HCT116 (cell line): ENCODE measurements at regions not wholly inside any gene's neighbourhood (a gene's known extent, or its start where the extent isn't known, plus 50 kb on each side); places are given as distances from the start of the nearest gene placed in this dataset.

Experiments
- ATAC-seq: fragments of 200-7000 bp; cut with Tn5 transposase; 2 replicates; pipeline ENCODE4 v1.9.1; 2020; ENCODE audit warnings: mild to moderate bottlenecking, moderate library complexity
- BruUV-seq: library from RNA; stranded (reverse); fragments of 400-500 nt; replicated peaks from 2 replicates; lab custom pipeline; 2021; lab: Mats Ljungman, UMichigan
- CTCF ChIA-PET: fragments of 300-600 bp; sonication (Branson Sonifier 250); formaldehyde crosslinking; loops from one replicate; lab custom pipeline; 2021; ENCODE audit warnings: antibody characterized with exemption; lab: Charles Lee
- POLR2A ChIA-PET: fragments of 300-600, 350-600 bp; sonication (Branson Sonifier 250); formaldehyde crosslinking; loops from one replicate; lab custom pipeline; 2021; ENCODE audit warnings: antibody characterized with exemption; lab: Charles Lee
- RAD21 ChIA-PET, 2 experiments: fragments of 300-600 bp; sonication (Branson Sonifier 250); formaldehyde crosslinking; loops; one replicate each; lab custom pipeline; 2023; ENCODE audit warnings: low total read pairs in 2 of 2; ENCODE audit not compliant: uncharacterized antibody in 2 of 2, unreplicated experiment in 2 of 2, low non-redundant PET in 1 of 2; lab: Charles Lee
- DNase-seq: peaks from one replicate; pipeline ENCODE4 v3.0.0-alpha.2; 2010; ENCODE audit warnings: low read depth, low spot score
- H2AFZ ChIP-seq: fragments of 200-600 bp; shearing (Covaris generic), sonication (generic); 2 replicates; pipeline ENCODE4 v1.6.1; 2017; ENCODE audit warnings: low read depth, mixed run types, mixed read lengths, antibody characterized with exemption, low read length; ENCODE audit not compliant: poor library complexity, severe bottlenecking
- H3K27ac ChIP-seq: 2 replicates; pipeline ENCODE4 v1.5.1; 2012; ENCODE audit warnings: low read depth, low read length
- H3K27me3 ChIP-seq: fragments of 200-600 bp; sonication (generic); 2 replicates; pipeline ENCODE4 v1.6.1; 2016; ENCODE audit warnings: mixed run types, low read length, mixed read lengths; ENCODE audit not compliant: insufficient read depth
- H3K36me3 ChIP-seq, 2 experiments: fragments of 200-500 bp in 1 of 2; fragments of 200-600 bp in 1 of 2; sonication (Bioruptor generic) in 1 of 2; sonication (generic) in 1 of 2; 2 replicates each; pipeline versions ENCODE4 v1.5.1 to v1.6.1; 2014 to 2016; ENCODE audit warnings: low read length in 2 of 2, inconsistent platforms in 1 of 2, mixed read lengths in 1 of 2, mixed run types in 1 of 2; ENCODE audit not compliant: insufficient read depth in 2 of 2, control insufficient read depth in 1 of 2
- H3K4me1 ChIP-seq, 2 experiments: fragments of 200-600 bp in 1 of 2; sonication (generic) in 1 of 2; 2 replicates each; pipeline versions ENCODE4 v1.5.1 to v1.6.1; 2012 to 2017; ENCODE audit warnings: low read length in 2 of 2, inconsistent platforms in 1 of 2, mild to moderate bottlenecking in 1 of 2, mixed read lengths in 1 of 2, mixed run types in 1 of 2, moderate library complexity in 1 of 2; ENCODE audit not compliant: insufficient read depth in 2 of 2, control insufficient read depth in 1 of 2
- H3K4me2 ChIP-seq: fragments of 200-600 bp; sonication (generic); 2 replicates; pipeline ENCODE4 v1.6.1; 2017; ENCODE audit warnings: mixed run types, low read length, mixed read lengths
- H3K4me3 ChIP-seq, 2 experiments: fragments of 200-600 bp in 1 of 2; sonication (generic) in 1 of 2; replicated peaks in 1 of 2; 2 replicates each; pipeline ENCODE4 v1.5.1; 2011 to 2016; ENCODE audit warnings: low read length in 2 of 2, control low read depth in 1 of 2, low read depth in 1 of 2, mild to moderate bottlenecking in 1 of 2, mixed read lengths in 1 of 2, mixed run types in 1 of 2
- H3K79me2 ChIP-seq: fragments of 200-600 bp; sonication (generic); 2 replicates; pipeline ENCODE4 v1.6.1; 2017; ENCODE audit warnings: mild to moderate bottlenecking, mixed run types, low read length, moderate library complexity, mixed read lengths; ENCODE audit not compliant: insufficient read depth
- H3K9ac ChIP-seq: fragments of 200-600 bp; sonication (generic); 2 replicates; pipeline ENCODE4 v1.6.1; 2016; ENCODE audit warnings: low read length, mixed read lengths
- H3K9me2 ChIP-seq: fragments of 200-600 bp; sonication (generic), shearing (Covaris generic); 2 replicates; pipeline ENCODE4 v1.6.1; 2017; ENCODE audit warnings: mixed run types, mild to moderate bottlenecking, moderate library complexity; ENCODE audit not compliant: insufficient read depth
- H3K9me3 ChIP-seq, 2 experiments: fragments of 200-500 bp in 1 of 2; fragments of 200-600 bp in 1 of 2; sonication (Bioruptor generic) in 1 of 2; sonication (generic) in 1 of 2; 2 replicates each; pipeline ENCODE4 v1.6.1; 2014 to 2017; ENCODE audit warnings: low read length in 2 of 2, mixed read lengths in 2 of 2, inconsistent platforms in 1 of 2, low read depth in 1 of 2, mild to moderate bottlenecking in 1 of 2, mixed run types in 1 of 2, moderate library complexity in 1 of 2; ENCODE audit not compliant: control insufficient read depth in 1 of 2, insufficient read depth in 1 of 2
- H4K20me1 ChIP-seq: fragments of 200-600 bp; sonication (generic), shearing (Covaris generic); 2 replicates; pipeline ENCODE4 v1.6.1; 2017; ENCODE audit warnings: mixed run types, mild to moderate bottlenecking, moderate library complexity; ENCODE audit not compliant: insufficient read depth
- ATF3 ChIP-seq: IDR thresholded peaks from 2 replicates; pipeline ENCODE4 v1.6.1; 2012
- ELF1 ChIP-seq: IDR thresholded peaks from 2 replicates; pipeline ENCODE4 v1.6.1; 2012; ENCODE audit warnings: low read depth, borderline replicate concordance
- FOSL1 ChIP-seq: IDR thresholded peaks from 2 replicates; pipeline ENCODE4 v1.6.1; 2012; ENCODE audit warnings: low read depth
- MAX ChIP-seq: IDR thresholded peaks from 2 replicates; pipeline ENCODE4 v1.6.1; 2012
- SP1 ChIP-seq: IDR thresholded peaks from 2 replicates; pipeline ENCODE4 v1.6.1; 2012; ENCODE audit warnings: low read depth
- TCF7L2 ChIP-seq: IDR thresholded peaks from 2 replicates; pipeline ENCODE4 v1.7.0; 2011; ENCODE audit warnings: borderline replicate concordance, inconsistent platforms; ENCODE audit not compliant: insufficient read depth, insufficient read length; ENCODE audit errors: extremely low read depth
- intact Hi-C: fragments of 100-400 bp; cut with micrococcal nuclease; formaldehyde crosslinking; loops from 2 replicates; pipeline ENCODE4 v1.10.0; 2022

- no peak for ATAC-seq
- RAD21 ChIA-PET: no interaction called here
- Histone ChIP-seq H3K4me2 (no peak overlapping the region), H3K4me3 (no peak overlapping the region), H3K27me3 (no peaks in the 10 kb centered on the region), H4K20me1 (no peaks in the 10 kb centered on the region), H3K9ac (no peak overlapping the region), H3K27ac (no peak overlapping the region), H3K36me3 (no peaks in the 10 kb centered on the region), H3K4me1 (no peaks in the 10 kb centered on the region), H3K9me2 (no peaks in the 10 kb centered on the region), H3K9me3 (peaks cover 17 to 23% of the 10 kb centered on the region in 2 experiments; a peak in 3 of 4 replicates), H3K79me2 (no peaks in the 10 kb centered on the region), H2AFZ (no peak overlapping the region)
- no peak for DNase-seq
- TF ChIP-seq FOSL1: no peak
- no peak for TF ChIP-seq TCF7L2
- TF ChIP-seq SP1: no peak
- CTCF ChIA-PET: no interaction called here
- BruUV-seq: no TSS peak
- intact Hi-C loops: no loop called here
- POLR2A ChIA-PET: no interaction called here
These were observed 613.9 kb downstream of the TECRL start for GRCh38 chr4:63795301-63795700.

GRCh38 chr4:63790377-63790776 lies 618.9 kb downstream of the TECRL start:
- no peak overlapping the region for H3K4me2 ChIP-seq
- no peak overlapping the region for H3K27ac ChIP-seq
- H3K9ac ChIP-seq: no peak overlapping the region
- intact Hi-C loops: no loop called here
- no TSS peak for BruUV-seq
- H3K9me3 ChIP-seq: peaks cover 14 to 31% of the 10 kb centered on the region in 2 experiments; a peak in 3 of 4 replicates
- H4K20me1 ChIP-seq: no peaks in the 10 kb centered on the region; the same call in 1 of the 2 replicates
- ATAC-seq (no peak), DNase-seq (no peak)
- RAD21 ChIA-PET: no interaction called here
- CTCF ChIA-PET: no interaction called here
- no peaks in the 10 kb centered on the region for H3K27me3 ChIP-seq
- TF ChIP-seq MAX (no peak), ELF1 (no peak), ATF3 (no peak)
- POLR2A ChIA-PET: no interaction called here
- no peak overlapping the region for H2AFZ ChIP-seq
- H3K36me3 ChIP-seq: no peaks in the 10 kb centered on the region
- no peaks in the 10 kb centered on the region for H3K9me2 ChIP-seq
- H3K4me3 ChIP-seq: no peak overlapping the region
- H3K79me2 ChIP-seq: no peaks in the 10 kb centered on the region
- H3K4me1 ChIP-seq: no peaks in the 10 kb centered on the region
